Erythroblast (primary cell): ENCODE measurements at regions not wholly inside any gene's neighbourhood (a gene's known extent, or its start where the extent isn't known, plus 50 kb on each side); places are given as distances from the start of the nearest gene placed in this dataset.

ENCODE experiments used
- GATA1 ChIP-seq: IDR thresholded peaks from 2 replicates; pipeline ENCODE4 v1.6.1; 2011; ENCODE audit warnings: low read depth, mild to moderate bottlenecking, control low read depth, low read length, moderate library complexity
- POLR2A ChIP-seq: IDR thresholded peaks from 2 replicates; pipeline ENCODE4 v1.6.1; 2011; ENCODE audit warnings: mild to moderate bottlenecking, low read length

GRCh38 chr10:3239920-3240894, 67.6 kb upstream of the PITRM1 start:
- TF ChIP-seq POLR2A (no peak), GATA1 (no peak)
